HEK293 (cell line): ENCODE measurements at regions not wholly inside any gene's neighbourhood (a gene's known extent, or its start where the extent isn't known, plus 50 kb on each side); places are given as distances from the start of the nearest gene placed in this dataset.
"Not testable (repeated sequence)": the region's sequence is repeated elsewhere in the genome, so short reads cannot be mapped to it uniquely, and the experiment has no call there.

Experiments used
- CTCF ChIA-PET: fragments of 350-600 bp; formaldehyde crosslinking; extraction: SDS; loops from one replicate; lab custom pipeline; 2021; ENCODE audit warnings: antibody characterized with exemption; lab: Yijun Ruan, JAX
- POLR2A ChIA-PET: fragments of 300-600 bp; formaldehyde crosslinking; extraction: SDS; loops from one replicate; lab custom pipeline; 2020; ENCODE audit warnings: antibody characterized with exemption, inconsistent platforms; lab: Yijun Ruan, JAX
- H3K27ac ChIP-seq: fragments of 200-500 bp; sonication (Bioruptor generic); 2 replicates; pipeline ENCODE4 v1.5.1; 2014; ENCODE audit warnings: low read depth, low read length, control low read depth, inconsistent platforms; ENCODE audit errors: extremely low read depth
- H3K36me3 ChIP-seq, 2 experiments: fragments of 200-500 bp in 1 of 2; sonication (Bioruptor generic) in 1 of 2; 1 replicate in 1 of 2; 2 replicates in 1 of 2; pipeline ENCODE4 v1.5.1; 2014 to 2017; ENCODE audit warnings: inconsistent platforms in 2 of 2, low read length in 2 of 2; ENCODE audit not compliant: control insufficient read depth in 2 of 2, insufficient read depth in 1 of 2
- H3K4me1 ChIP-seq: fragments of 200-500 bp; sonication (Bioruptor generic); 2 replicates; pipeline ENCODE4 v1.5.1; 2014; ENCODE audit warnings: mild to moderate bottlenecking, low read length, inconsistent platforms; ENCODE audit not compliant: control insufficient read depth, insufficient read depth
- H3K4me3 ChIP-seq: 2 replicates; pipeline ENCODE4 v1.5.1; 2011; ENCODE audit warnings: low read depth, mild to moderate bottlenecking, control low read depth, low read length, moderate library complexity
- H3K9me3 ChIP-seq: fragments of 200-500 bp; sonication (Bioruptor generic); 2 replicates; pipeline ENCODE4 v1.5.1; 2014; ENCODE audit warnings: low read depth, low read length, inconsistent platforms; ENCODE audit not compliant: control insufficient read depth, insufficient read depth
- ATF2 ChIP-seq: fragments of 450-650 bp; formaldehyde crosslinking; IDR thresholded peaks from 2 replicates; pipeline ENCODE4 v1.5.1; 2016; ENCODE audit warnings: missing biosample characterization, missing genetic modification characterization, low read depth
- RBAK ChIP-seq: fragments of 450-650 bp; formaldehyde crosslinking; IDR thresholded peaks from 2 replicates; pipeline ENCODE4 v1.5.1; 2016; ENCODE audit warnings: missing biosample characterization, missing genetic modification characterization
- REPIN1 ChIP-seq: fragments of 450-650 bp; formaldehyde crosslinking; IDR thresholded peaks from 2 replicates; pipeline ENCODE4 v1.5.1; 2017; ENCODE audit warnings: missing biosample characterization, missing genetic modification characterization, low read depth
- SP2 ChIP-seq: fragments of 450-650 bp; formaldehyde crosslinking; IDR thresholded peaks from 2 replicates; pipeline ENCODE4 v1.5.1; 2016; ENCODE audit warnings: missing biosample characterization, missing genetic modification characterization
- SP3 ChIP-seq: fragments of 450-650 bp; formaldehyde crosslinking; IDR thresholded peaks from 2 replicates; pipeline ENCODE4 v1.5.1; 2016; ENCODE audit warnings: missing biosample characterization, missing genetic modification characterization
- SP7 ChIP-seq: fragments of 450-650 bp; formaldehyde crosslinking; IDR thresholded peaks from 2 replicates; pipeline ENCODE4 v1.5.1; 2016; ENCODE audit warnings: missing biosample characterization, missing genetic modification characterization
- ZBTB17 ChIP-seq: fragments of 450-650 bp; formaldehyde crosslinking; IDR thresholded peaks from 2 replicates; pipeline ENCODE4 v1.5.1; 2016; ENCODE audit warnings: missing biosample characterization, missing genetic modification characterization
- ZBTB21 ChIP-seq: fragments of 450-650 bp; formaldehyde crosslinking; IDR thresholded peaks from 2 replicates; pipeline ENCODE4 v1.5.1; 2017; ENCODE audit warnings: missing biosample characterization, missing genetic modification characterization
- ZFHX2 ChIP-seq: fragments of 450-650 bp; formaldehyde crosslinking; conservative IDR thresholded peaks from 2 replicates; pipeline ENCODE4 v1.5.1; 2016; ENCODE audit warnings: missing biosample characterization, missing genetic modification characterization
- ZFP37 ChIP-seq: fragments of 450-650 bp; formaldehyde crosslinking; IDR thresholded peaks from 2 replicates; pipeline ENCODE4 v1.5.1; 2016; ENCODE audit warnings: missing biosample characterization, missing genetic modification characterization
- ZNF138 ChIP-seq: fragments of 450-650 bp; formaldehyde crosslinking; IDR thresholded peaks from 2 replicates; pipeline ENCODE4 v1.5.1; 2016; ENCODE audit warnings: missing biosample characterization, missing genetic modification characterization, borderline replicate concordance
- ZNF2 ChIP-seq: fragments of 450-650 bp; formaldehyde crosslinking; IDR thresholded peaks from 2 replicates; pipeline ENCODE4 v1.5.1; 2016; ENCODE audit warnings: missing biosample characterization, missing genetic modification characterization
- ZNF211 ChIP-seq: fragments of 450-650 bp; formaldehyde crosslinking; IDR thresholded peaks from 2 replicates; pipeline ENCODE4 v1.5.1; 2016; ENCODE audit warnings: low read depth, missing biosample characterization, missing genetic modification characterization
- ZNF24 ChIP-seq: fragments of 450-650 bp; formaldehyde crosslinking; IDR thresholded peaks from 2 replicates; pipeline ENCODE4 v1.5.1; 2016; ENCODE audit warnings: missing biosample characterization, missing genetic modification characterization
- ZNF26 ChIP-seq: fragments of 450-650 bp; formaldehyde crosslinking; IDR thresholded peaks from 2 replicates; pipeline ENCODE4 v1.5.1; 2016; ENCODE audit warnings: missing biosample characterization, missing genetic modification characterization
- ZNF513 ChIP-seq: fragments of 450-650 bp; IDR thresholded peaks from 2 replicates; pipeline ENCODE4 v1.5.1; 2018; ENCODE audit warnings: missing biosample characterization, missing genetic modification characterization
- ZNF544 ChIP-seq: fragments of 450-650 bp; formaldehyde crosslinking; IDR thresholded peaks from 2 replicates; pipeline ENCODE4 v1.5.0; 2017; ENCODE audit warnings: missing biosample characterization, missing genetic modification characterization
- ZNF629 ChIP-seq: fragments of 450-650 bp; formaldehyde crosslinking; IDR thresholded peaks from 2 replicates; pipeline ENCODE4 v1.5.1; 2017; ENCODE audit warnings: missing biosample characterization, missing genetic modification characterization
- ZNF660 ChIP-seq: fragments of 450-650 bp; IDR thresholded peaks from 2 replicates; pipeline ENCODE4 v1.5.1; 2018; ENCODE audit warnings: missing biosample characterization, mild to moderate bottlenecking, missing genetic modification characterization
- ZNF843 ChIP-seq: fragments of 450-650 bp; formaldehyde crosslinking; IDR thresholded peaks from 2 replicates; pipeline ENCODE4 v1.5.1; 2016; ENCODE audit warnings: missing biosample characterization, missing genetic modification characterization
- ZSCAN18 ChIP-seq: fragments of 450-650 bp; formaldehyde crosslinking; IDR thresholded peaks from 2 replicates; pipeline ENCODE4 v1.5.1; 2016; ENCODE audit warnings: missing biosample characterization, missing genetic modification characterization
- ZSCAN30 ChIP-seq: fragments of 450-650 bp; IDR thresholded peaks from 2 replicates; pipeline ENCODE4 v1.5.1; 2018; ENCODE audit warnings: missing biosample characterization, mild to moderate bottlenecking, missing genetic modification characterization, moderate library complexity

GRCh38 chr9:106785200-106785599 lies 77.8 kb upstream of the ZNF462 start:
- H3K4me3 ChIP-seq: no peak overlapping the region
- no peak overlapping the region for H3K27ac ChIP-seq
- H3K4me1 ChIP-seq: no peaks in the 10 kb centered on the region
- ChIA-PET POLR2A (no interaction called here), CTCF (interaction anchor here (0.6 kb wide), 1 partner anchor 29 kb away, joined by 3 read pairs; no protein-coding TSS in a partner anchor)
- H3K36me3 ChIP-seq: no peaks in the 10 kb centered on the region
- TF ChIP-seq ZFHX2 (tag by site-specific recombination) (no peak), ZBTB17 (tag by site-specific recombination) (no peak), RBAK (tag by site-specific recombination) (no peak), SP3 (tag by site-specific recombination) (no peak), ZNF26 (tag by site-specific recombination) (no peak), ZFP37 (tag by site-specific recombination) (no peak), ZNF211 (tag by site-specific recombination) (no peak), ZNF138 (tag by site-specific recombination) (no peak), SP2 (tag by site-specific recombination) (no peak), ZBTB21 (tag by site-specific recombination) (no peak), ZNF660 (no peak), ZNF843 (tag by site-specific recombination) (no peak), ZNF629 (tag by site-specific recombination) (no peak)
- no peaks in the 10 kb centered on the region for H3K9me3 ChIP-seq

- H3K9me3 ChIP-seq, H3K27ac ChIP-seq, H3K4me3 ChIP-seq, POLR2A ChIA-PET, H3K4me1 ChIP-seq, H3K36me3 ChIP-seq: not testable (repeated sequence)
- CTCF ChIA-PET: interaction anchor here (0.6 kb wide), 1 partner anchor 68 kb away, joined by 3 read pairs; no protein-coding TSS in a partner anchor
Observed at GRCh38 chr9:106788021-106788420, 74.9 kb upstream of the ZNF462 start.

- Histone ChIP-seq H3K4me3 (no peak overlapping the region), H3K4me1 (no peaks in the 10 kb centered on the region), H3K27ac (no peak overlapping the region), H3K36me3 (no peaks in the 10 kb centered on the region), H3K9me3 (no peaks in the 10 kb centered on the region)
- ChIA-PET CTCF (interaction anchor here (0.6 to 0.7 kb wide), 2 partner anchors 16 to 366 kb away, joined by 3 to 4 read pairs; no protein-coding TSS in a partner anchor), POLR2A (no interaction called here)
- TF ChIP-seq ZSCAN18 (tag by site-specific recombination) (no peak), ZNF2 (tag by site-specific recombination) (no peak), SP7 (no peak), ZNF660 (no peak), REPIN1 (no peak)
Observed at GRCh38 chr9:106795031-106795430, 67.9 kb upstream of the ZNF462 start.

GRCh38 chr9:106796771-106797170 lies 66.2 kb upstream of the ZNF462 start:
- ChIA-PET CTCF (no interaction called here), POLR2A (no interaction called here)
- no peaks in the 10 kb centered on the region for H3K4me1 ChIP-seq
- no peak overlapping the region for H3K4me3 ChIP-seq
- no peak overlapping the region for H3K27ac ChIP-seq
- TF ChIP-seq ZNF544 (tag by site-specific recombination) (no peak), ZSCAN30 (tag by site-specific recombination) (no peak), ZNF513 (tag by site-specific recombination) (no peak), ATF2 (no peak), ZNF24 (tag by site-specific recombination) (no peak)
- no peaks in the 10 kb centered on the region for H3K9me3 ChIP-seq
- no peaks in the 10 kb centered on the region for H3K36me3 ChIP-seq
